CD4-positive, alpha-beta T cell treated with Interleukin-4 for 1 hour (primary cell): ENCODE measurements at regions not wholly inside any gene's neighbourhood (a gene's known extent, or its start where the extent isn't known, plus 50 kb on each side); places are given as distances from the start of the nearest gene placed in this dataset.
"Not testable (repeated sequence)": the region's sequence is repeated elsewhere in the genome, so short reads cannot be mapped to it uniquely, and the experiment has no call there.

Experiments used
- DNase-seq, 2 donors: peaks; one replicate each; pipeline ENCODE4 v3.0.0-alpha.2; 2020 to 2022

GRCh38 chr12:9543341-9543740 is 64.4 kb downstream of the KLRB1 start:
- not testable (repeated sequence) for DNase-seq

DNA sequence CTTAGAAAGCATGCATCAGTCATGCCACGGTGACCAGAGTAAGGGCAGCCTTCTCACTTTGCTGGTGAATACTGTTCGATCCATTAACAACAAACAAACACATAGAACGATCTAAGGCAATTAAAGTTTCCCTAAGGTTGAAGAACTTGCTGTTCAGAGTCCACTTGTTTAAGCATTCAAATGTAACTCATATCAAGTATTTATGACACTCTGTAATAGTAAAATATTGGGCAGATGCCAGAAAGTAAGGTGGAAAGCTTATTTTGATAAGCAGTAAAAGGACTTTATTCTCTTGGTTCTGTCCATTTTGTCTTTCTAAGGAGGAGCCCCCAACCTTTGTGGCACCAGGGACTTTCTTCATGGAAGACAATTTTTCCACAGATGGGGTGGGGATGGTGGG is 64.9 kb downstream of the KLRB1 start:
- DNase-seq, result not testable (repeated sequence)

DNA sequence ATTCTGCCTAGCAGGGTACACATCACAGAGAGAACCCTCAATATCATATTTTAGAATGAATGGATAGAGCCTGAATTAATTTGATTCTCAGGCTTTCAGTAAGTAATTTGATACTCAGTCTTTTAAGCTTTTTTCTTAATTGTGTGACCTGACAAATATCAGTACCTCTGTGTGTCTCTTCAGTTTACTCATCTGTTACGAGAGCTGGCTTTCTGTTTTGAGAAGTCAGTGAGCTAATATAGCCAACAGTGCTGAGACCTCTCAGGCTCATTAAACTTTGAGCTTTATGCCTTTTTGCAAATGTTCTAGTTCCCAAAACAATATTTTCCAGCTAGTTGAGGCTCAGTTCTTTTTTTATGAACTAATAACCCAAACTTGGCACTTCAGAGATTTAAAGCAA is 91.8 kb downstream of the KLRB1 start:
- DNase-seq, result not testable (repeated sequence)

DNA sequence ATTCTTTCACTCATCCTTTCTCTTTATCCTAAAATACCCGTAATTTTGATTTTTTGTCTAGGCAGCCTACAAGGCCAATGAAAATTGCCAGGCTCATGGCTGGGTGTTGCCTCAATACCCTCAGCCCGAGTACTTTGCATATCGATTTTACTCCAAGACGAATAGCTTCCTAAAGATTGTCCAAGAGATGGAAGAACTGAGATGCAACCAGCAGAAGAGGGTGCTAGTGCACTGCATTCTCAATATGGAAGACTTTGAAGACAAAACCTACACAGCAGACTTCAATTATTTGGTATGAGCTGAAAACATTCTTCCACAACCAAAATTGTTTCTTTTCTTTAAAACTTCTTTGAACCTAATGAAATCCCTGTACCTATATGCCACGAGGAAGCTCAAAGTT is 95.0 kb downstream of the KLRB1 start:
- DNase-seq, result not testable (repeated sequence)

DNA sequence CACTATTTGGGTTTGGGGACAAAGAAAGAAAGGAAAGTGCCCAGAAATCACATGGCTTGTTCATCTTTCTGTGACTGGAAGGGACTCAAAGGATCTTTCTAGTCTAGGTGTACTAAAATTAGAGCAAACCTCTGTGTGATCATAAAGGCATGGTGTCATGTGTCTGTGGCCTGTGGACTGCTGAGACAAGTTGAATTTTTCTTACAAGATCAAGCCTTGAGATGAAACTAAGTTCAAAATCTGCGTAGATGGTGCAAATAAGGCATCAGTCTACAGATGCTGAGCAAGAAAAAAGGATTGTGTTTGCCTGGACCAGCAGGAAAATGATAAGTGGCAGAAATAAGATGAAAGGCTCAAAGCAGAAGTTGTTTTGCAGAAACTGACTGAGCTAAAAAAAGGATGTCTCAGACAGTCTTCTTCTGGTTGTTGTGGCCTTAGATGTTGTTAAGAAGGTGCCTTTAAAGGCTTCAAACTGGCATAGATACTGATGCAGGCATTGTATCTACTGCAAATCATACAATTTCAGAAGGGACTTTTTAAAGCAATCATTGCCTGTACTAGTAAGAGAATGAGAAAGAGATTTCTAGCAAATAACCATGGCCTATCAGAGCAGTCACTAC is 97.2 kb downstream of the KLRB1 start:
- not testable (repeated sequence) for DNase-seq

- DNase-seq, result no peak
Measured at GRCh38 chr12:9509464-9510161, 98.1 kb downstream of the KLRB1 start.

- DNase-seq, result no peak
Measured at GRCh38 chr12:9506746-9507145, 101.0 kb downstream of the KLRB1 start.

DNA sequence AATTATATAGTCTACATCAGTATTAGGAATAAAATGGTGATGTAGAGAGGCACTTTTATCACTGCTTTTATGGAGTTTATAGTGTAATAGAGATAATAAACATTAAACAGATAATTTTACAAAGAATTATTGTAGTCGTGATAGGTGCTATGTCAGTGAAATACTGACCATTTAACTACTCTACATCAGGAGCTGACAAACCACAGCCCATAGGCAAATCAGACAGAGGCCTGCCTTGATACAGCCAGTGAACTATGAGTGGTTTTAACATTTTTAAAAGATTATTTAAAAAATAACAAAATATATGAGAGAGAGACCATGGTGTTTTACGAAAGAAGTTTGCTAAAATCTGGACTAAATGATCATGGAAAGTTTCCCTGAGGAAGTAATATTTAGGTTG is 104.3 kb downstream of the KLRB1 start:
- not testable (repeated sequence) for DNase-seq

GRCh38 chr12:9502845-9503244 is 104.9 kb downstream of the KLRB1 start:
- not testable (repeated sequence) for DNase-seq

DNA sequence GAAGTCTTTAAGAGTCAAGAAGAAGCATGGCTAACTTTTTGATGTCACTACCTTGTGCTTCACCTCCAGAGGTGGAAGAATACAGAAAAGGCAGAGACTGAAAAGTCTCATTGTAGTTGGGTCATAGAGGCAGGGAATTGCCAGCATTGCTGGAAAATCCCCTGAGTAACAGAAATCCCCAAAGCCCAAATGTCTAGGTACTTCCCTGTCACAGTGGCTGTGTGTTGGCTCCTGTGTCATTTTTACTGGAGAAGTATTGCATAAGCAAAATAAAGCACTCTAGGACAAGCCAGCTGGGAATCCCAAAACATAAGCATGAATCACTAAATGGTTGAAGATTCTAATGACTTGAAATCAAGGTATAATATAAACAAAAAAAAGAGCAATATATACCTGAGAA is 114.4 kb downstream of the KLRB1 start:
- DNase-seq, result not testable (repeated sequence)

DNA sequence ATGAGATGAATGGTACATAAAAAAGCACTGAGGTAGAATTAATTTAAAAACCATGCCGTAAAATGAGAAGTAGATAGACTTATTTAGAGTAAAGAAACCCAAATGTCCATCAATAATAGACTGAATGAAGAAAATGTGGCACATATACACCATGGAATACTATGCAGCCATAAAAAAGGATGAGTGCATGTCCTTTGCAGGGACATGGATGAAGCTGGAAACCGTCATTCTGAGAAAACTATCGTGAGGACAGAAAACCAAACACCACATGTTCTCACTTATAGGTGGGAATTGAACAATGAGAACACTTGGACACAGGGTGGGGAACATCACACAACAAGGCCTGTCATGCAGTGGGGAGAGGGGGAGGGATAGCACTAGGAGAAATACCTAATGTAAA is 126.4 kb downstream of the KLRB1 start:
- not testable (repeated sequence) for DNase-seq

DNA sequence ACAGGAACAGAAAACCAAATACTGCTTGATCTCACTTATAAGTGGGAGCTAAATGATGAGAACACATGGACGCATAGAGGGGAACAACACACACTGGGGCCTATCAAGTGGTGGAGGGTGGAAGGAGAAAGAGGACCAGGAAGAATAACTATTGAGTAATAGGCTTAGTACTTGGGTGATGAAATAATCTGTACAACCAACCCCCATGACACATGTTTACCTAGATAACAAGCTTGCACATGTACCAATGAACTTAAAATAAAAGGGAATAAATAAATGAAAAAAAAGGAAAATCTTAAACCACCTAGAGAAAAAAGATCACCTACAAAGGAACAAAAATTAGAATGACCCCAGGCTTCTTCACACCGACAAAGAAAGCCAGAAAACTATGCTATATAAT is 133.5 kb downstream of the KLRB1 start:
- DNase-seq, result not testable (repeated sequence)

DNA sequence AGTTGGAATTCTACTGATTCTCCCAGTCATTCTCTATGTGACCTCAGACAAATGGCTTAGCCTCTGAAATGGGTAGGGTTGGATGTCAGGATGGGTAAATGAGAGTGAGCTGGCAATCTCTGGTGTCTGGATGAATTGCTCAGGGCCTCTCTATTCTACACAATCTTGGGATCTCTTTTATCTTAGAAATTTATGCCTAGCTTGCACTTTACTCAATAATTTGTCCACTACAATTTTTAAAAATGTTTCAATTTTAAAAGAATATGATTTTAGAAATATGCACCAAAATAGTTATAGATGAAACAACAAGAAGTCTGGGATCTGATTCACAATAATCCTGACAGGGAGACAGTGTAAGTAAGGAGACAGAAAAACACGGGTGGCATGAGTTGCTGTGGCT is 134.1 kb downstream of the KLRB1 start:
- not testable (repeated sequence) for DNase-seq

DNA sequence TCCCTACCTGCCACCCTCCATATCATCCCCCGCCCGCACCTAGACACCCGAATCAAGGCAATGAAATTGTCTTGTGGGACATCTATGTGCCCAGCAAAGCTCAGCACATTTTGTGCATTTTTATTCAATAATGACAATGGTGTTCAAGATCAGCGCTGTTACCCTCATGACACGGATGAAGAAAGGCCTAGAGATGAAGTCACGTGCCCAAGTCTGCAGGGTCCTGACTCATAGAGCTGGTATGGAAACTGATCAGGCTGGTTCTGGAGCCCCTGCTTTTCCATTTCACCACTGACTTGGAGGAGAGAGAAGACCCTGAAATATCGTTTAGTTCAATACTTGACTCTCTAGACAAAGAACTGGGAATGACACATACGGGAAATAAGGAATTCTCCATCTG is 136.2 kb downstream of the KLRB1 start:
- DNase-seq, result not testable (repeated sequence)

DNA sequence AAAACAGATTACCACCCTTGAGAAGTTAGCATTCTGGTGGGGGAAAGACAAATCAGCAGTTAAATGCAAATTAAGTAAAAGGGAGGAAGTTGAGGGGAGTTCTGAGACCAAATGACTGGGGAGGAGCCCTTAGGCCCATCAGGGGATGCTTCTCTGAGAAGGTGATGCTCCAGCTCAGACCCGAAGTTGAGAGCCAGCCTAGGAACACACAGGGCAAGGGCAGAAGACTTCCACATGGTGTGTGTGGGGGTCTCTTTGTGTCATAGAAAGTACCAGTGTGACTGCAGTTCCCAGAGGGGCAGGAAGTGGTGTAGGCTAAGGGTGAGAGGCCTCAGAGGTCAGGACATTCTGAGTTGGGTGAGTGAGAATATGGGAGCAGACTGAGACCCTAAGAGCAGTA is 137.3 kb downstream of the KLRB1 start:
- peak in 1 of 2 donors; percentile 2 for DNase-seq

DNA sequence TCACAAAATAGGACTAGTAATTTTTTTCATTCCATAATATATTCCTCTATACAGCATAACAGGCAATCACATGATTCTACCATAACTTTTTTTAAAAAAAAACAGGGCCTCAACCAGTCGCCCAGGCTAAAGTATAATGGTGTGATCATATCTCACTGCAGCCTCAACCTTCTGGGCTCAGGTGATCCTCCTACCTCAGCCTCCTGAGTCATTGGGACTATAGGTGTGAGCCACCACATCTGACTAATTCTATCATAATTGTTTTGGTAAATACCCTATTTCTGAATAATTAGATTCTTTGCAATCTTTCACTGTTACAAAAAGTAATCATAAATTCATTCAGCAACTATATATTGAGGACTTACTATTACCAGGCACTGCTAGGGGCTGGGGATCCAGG is 137.8 kb downstream of the KLRB1 start:
- not testable (repeated sequence) for DNase-seq

- DNase-seq, result not testable (repeated sequence)
Measured at GRCh38 chr12:9469463-9469862, 138.3 kb downstream of the KLRB1 start.

DNA sequence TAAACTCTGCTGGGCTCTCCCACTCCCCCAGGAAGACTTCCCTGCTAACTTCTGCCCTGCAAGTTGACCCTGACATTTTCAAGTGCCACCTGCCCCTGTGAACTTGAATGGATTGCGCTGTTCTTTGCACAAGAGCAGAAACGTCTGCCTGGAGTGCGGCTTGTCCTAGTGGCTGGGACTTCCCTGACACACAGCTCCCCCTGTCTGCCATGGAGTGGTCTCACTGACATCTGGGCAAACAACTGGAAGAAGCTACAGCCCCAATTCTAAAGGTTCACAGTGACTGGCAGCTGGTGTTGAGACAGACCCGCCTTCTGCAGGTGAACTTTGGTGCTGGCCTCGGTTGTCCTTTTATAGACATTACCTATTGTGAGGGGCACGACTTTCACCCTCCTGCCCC is 138.7 kb downstream of the KLRB1 start:
- DNase-seq, result peak; percentile 52 to 53

DNA sequence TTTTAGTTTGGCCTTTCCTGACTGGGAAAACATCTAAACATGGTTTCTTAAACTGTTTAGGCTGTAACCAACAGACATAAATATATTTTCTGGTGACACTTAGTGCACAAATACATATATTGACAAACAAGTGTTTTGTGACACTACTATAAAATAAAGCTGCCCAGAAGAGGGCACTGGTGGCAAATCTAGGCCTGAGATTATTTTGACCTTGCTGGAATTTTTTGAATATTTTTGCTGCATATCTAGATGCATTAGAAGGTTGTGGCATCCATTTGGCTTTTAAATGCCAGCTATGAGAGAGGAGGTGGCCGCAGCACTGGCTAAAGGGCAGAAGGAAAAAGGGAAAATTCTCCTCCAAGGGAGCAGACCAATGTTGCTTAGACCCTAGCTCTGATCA is 139.6 kb downstream of the KLRB1 start:
- DNase-seq, result peak in 1 of 2 donors; percentile 55

DNA sequence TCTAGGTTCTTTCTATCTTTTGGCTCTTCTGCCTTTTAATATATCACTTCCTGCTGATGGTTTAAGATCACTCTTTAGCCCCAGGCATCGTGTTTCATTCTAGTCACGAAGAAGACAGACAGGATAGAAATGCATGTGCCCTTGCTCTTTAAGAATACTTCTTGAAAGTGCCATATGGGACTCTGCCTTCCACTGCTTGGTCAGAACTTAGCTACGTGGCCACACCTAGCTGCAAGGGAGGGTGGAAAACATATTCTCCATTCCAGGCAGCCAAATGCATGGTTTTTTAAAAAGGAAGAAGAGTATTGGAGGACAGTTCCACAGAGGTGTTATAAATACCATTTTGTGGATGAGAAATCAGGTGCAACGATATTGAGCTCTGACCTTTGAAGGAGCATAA is 143.3 kb downstream of the KLRB1 start:
- DNase-seq, result no peak

DNA sequence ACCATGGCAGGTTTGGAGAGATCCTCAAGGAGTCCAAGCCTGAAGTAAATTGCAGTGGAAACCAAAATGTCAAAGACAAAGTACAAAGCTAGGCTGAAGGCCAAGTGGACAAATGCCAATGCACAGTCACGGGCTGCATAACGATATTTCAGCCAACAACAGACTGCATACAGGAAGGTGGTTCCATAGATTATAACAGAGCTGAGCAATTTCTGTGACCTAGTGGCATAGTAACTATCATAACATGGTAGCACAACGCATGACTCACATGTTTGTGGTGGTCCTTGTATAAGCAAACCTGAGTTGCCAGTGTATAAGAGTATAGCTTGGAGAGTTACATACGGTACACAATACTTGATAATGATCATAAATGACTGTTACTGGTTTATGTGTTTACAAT is 152.2 kb downstream of the KLRB1 start:
- not testable (repeated sequence) for DNase-seq

- not testable (repeated sequence) for DNase-seq
Measured at GRCh38 chr12:9454021-9454420, 153.7 kb downstream of the KLRB1 start.

- DNase-seq, result peak; percentile 43 to 57
Measured at GRCh38 chr12:9450127-9450567, 157.6 kb downstream of the KLRB1 start.

DNA sequence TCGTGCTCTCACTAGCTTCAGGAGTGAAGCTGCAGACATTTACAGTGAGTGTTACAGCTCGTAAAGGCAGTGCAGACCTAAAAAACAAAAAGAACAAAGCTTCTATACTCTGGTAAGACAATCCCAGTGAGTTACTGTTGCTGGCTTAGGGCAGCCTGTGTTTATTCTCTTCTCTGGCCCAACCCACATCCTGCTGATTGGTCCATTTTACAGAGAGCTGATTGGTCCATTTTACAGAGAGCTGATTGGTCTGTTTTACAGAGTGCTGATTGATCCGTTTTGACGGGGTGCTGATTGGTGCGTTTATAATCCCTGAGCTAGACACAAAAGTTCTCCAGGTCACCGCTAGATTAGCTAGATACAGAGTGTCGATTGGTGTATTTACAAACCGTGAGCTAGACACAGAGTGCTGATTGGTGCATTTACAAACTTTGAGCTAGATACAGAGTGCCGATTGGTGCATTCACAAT is 158.0 kb downstream of the KLRB1 start:
- DNase-seq, result peak; percentile 16 to 24
